Activated B cell treated with CpG ODN at 0.5 μM for 24 hours (primary cell): ENCODE measurements at regions not wholly inside any gene's neighbourhood (a gene's known extent, or its start where the extent isn't known, plus 50 kb on each side); places are given as distances from the start of the nearest gene placed in this dataset.

Experiments used
- ATAC-seq: fragments of 200-7000 bp; cut with Tn5 transposase; one replicate; pipeline ENCODE4 v1.10.0; 2021; ENCODE audit warnings: low read depth, mild to moderate bottlenecking, moderate library complexity
- CTCF ChIA-PET: fragments of 350-600 bp; sonication (Branson Sonifier 250); formaldehyde crosslinking; loops from one replicate; lab custom pipeline; 2021; ENCODE audit warnings: antibody characterized with exemption; lab: Charles Lee
- POLR2A ChIA-PET: fragments of 350-600 bp; sonication (Branson Sonifier 250); formaldehyde crosslinking; loops from one replicate; lab custom pipeline; 2021; ENCODE audit warnings: antibody characterized with exemption; lab: Charles Lee
- DNase-seq: peaks from one replicate; pipeline ENCODE4 v3.0.0; 2022
- H3K27ac Mint-ChIP-seq: one replicate; pipeline ENCODE4 v1.8.0; 2020; ENCODE audit warnings: mixed read lengths
- H3K27me3 Mint-ChIP-seq: one replicate; pipeline ENCODE4 v1.8.0; 2021; ENCODE audit warnings: mixed read lengths
- H3K36me3 Mint-ChIP-seq: one replicate; pipeline ENCODE4 v1.8.0; 2021; ENCODE audit warnings: low read depth, mixed read lengths
- H3K4me1 Mint-ChIP-seq: one replicate; pipeline ENCODE4 v1.8.0; 2021; ENCODE audit warnings: mixed read lengths
- H3K4me3 Mint-ChIP-seq: one replicate; pipeline ENCODE4 v1.8.0; 2020; ENCODE audit warnings: mild to moderate bottlenecking, mixed read lengths
- H3K9me3 Mint-ChIP-seq: one replicate; pipeline ENCODE4 v1.8.0; 2020; ENCODE audit warnings: mixed read lengths
- intact Hi-C: fragments of 100-400 bp; cut with micrococcal nuclease; formaldehyde crosslinking; loops from one replicate; pipeline ENCODE4 v1.15.1; 2024
- TF ChIP-seq, protein P1 (sequence below): fragments of 200-600 bp; IDR thresholded peaks from one replicate; pipeline ENCODE4 v1.8.0; 2022; ENCODE audit warnings: antibody characterized with exemption, mild to moderate bottlenecking

DNA sequence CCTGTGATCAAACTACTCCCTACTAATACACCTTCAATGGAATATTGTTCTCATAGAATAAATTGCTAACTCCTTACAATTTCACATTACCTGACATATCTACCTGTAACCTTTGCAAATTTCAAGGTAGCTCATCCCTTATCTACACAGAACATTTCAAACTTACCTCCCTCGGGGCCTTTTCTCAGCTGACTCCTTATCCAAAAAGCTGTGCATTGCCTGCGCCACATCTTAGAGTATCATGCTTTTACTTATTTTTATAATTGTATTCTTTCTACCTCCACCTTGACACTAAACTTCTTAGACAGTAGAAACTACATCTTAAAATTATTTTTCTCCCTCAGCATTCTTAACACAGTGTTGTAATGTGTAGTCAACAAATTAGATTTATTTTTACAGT is 198.5 kb downstream of the FBXO8 start:
- Mint-ChIP-seq H3K36me3 (no peaks in the 10 kb centered on the region), H3K4me1 (no peaks in the 10 kb centered on the region), H3K4me3 (no peak overlapping the region), H3K27ac (no peak overlapping the region), H3K27me3 (no peaks in the 10 kb centered on the region), H3K9me3 (no peaks in the 10 kb centered on the region)
- intact Hi-C loops = no loop called here
- DNase-seq = no peak
- ATAC-seq = no peak
- CTCF ChIA-PET = no interaction called here
- TF ChIP-seq, protein P1, sequence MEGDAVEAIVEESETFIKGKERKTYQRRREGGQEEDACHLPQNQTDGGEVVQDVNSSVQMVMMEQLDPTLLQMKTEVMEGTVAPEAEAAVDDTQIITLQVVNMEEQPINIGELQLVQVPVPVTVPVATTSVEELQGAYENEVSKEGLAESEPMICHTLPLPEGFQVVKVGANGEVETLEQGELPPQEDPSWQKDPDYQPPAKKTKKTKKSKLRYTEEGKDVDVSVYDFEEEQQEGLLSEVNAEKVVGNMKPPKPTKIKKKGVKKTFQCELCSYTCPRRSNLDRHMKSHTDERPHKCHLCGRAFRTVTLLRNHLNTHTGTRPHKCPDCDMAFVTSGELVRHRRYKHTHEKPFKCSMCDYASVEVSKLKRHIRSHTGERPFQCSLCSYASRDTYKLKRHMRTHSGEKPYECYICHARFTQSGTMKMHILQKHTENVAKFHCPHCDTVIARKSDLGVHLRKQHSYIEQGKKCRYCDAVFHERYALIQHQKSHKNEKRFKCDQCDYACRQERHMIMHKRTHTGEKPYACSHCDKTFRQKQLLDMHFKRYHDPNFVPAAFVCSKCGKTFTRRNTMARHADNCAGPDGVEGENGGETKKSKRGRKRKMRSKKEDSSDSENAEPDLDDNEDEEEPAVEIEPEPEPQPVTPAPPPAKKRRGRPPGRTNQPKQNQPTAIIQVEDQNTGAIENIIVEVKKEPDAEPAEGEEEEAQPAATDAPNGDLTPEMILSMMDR = no peak
- POLR2A ChIA-PET = no interaction called here

DNA sequence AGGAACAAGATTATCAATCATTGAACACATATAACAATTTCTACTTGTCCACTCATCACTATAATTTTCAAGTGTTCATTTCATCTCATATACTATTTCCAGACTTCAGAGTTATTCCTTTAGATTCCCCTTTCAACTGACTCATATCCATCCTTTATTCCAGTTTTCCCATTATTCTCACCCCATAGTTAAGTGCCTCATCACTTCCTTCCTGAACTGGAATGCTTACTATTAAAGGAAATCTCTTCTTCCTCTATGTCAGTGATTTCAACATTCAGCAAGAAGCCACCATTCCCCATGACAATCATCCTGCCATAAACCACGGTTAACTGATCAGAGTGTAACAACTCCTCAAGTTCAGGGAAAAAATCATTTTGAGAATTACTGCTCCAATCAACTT is 198.9 kb downstream of the FBXO8 start:
- TF ChIP-seq, protein P1 = no peak
- intact Hi-C loops = no loop called here
- Mint-ChIP-seq H3K9me3 (no peaks in the 10 kb centered on the region), H3K27ac (no peak overlapping the region), H3K4me3 (no peak overlapping the region), H3K4me1 (no peaks in the 10 kb centered on the region), H3K36me3 (no peaks in the 10 kb centered on the region), H3K27me3 (no peaks in the 10 kb centered on the region)
- ChIA-PET POLR2A (no interaction called here), CTCF (no interaction called here)
- ATAC-seq (no peak), DNase-seq (no peak)

DNA sequence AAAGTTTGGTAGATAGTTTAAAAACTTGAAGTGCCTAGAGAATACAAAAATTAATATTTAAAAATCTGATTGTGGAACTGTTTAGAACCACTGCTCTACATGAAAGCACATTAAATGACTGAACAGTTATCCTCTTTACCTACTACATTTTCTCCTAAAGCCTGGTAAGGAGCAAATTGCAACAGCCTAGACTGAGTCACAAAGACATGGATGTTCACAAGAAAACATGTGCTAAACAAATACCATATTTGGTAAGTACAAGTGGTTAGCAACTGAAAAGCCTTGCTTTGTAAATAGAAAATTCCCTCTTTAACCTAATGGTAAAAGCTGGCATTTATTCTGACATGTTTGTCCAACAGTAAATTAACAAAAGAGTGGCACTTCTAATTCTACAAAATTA is 203.1 kb downstream of the FBXO8 start:
- no peaks in the 10 kb centered on the region for H3K9me3 Mint-ChIP-seq
- intact Hi-C loops = no loop called here
- TF ChIP-seq, protein P1 = no peak
- DNase-seq (no peak), ATAC-seq (no peak)
- ChIA-PET POLR2A (no interaction called here), CTCF (no interaction called here)
- H3K27me3 Mint-ChIP-seq = no peaks in the 10 kb centered on the region
- H3K4me1 Mint-ChIP-seq = no peaks in the 10 kb centered on the region
- no peak overlapping the region for H3K4me3 Mint-ChIP-seq
- H3K36me3 Mint-ChIP-seq = no peaks in the 10 kb centered on the region
- no peak overlapping the region for H3K27ac Mint-ChIP-seq

DNA sequence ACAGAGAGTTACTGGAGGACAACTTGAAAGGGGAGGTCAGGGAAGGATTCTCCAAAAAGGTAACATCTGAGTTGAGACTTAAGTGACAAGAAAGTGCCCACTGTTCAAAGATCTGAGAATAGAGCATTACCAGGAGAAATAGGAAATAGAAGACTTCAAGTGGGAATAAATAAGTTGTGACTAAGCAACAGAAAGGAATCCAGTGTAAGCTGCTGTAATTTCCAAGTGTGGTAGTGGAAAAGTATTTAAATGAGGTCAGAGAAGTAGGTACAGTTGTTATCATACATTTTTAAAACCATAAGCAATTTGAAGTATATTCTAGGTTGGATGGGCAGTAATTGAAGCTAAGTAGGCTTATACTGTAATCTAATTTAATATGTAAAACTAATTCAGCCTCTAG is 211.9 kb downstream of the FBXO8 start:
- DNase-seq (no peak), ATAC-seq (no peak)
- Mint-ChIP-seq H3K27ac (no peak overlapping the region), H3K9me3 (no peaks in the 10 kb centered on the region), H3K27me3 (no peaks in the 10 kb centered on the region), H3K36me3 (no peaks in the 10 kb centered on the region), H3K4me3 (no peak overlapping the region), H3K4me1 (no peaks in the 10 kb centered on the region)
- ChIA-PET POLR2A (no interaction called here), CTCF (no interaction called here)
- TF ChIP-seq, protein P1 = no peak
- intact Hi-C loops = no loop called here

DNA sequence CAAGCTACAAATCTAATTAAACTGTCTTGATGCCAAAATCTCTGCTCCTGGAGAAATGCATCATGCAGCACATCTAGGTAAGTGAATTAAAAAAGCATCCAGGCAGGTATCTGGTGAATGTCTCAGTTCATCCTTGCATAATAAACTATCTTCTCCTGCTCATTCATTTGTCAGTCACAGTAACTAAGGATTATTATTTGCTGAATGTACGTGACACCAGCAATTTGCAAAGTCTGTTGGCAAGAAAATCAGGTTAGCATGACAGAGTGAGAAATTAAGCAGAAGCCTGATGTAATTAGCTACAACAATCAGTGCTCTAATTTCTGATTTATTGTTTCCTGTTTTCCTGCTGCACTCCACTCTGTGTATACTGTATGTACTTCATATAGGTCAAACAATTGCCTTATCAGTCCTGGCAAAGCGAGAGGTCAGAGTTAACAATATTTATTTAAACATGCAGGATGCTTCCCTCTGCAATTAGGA is 213.6 kb downstream of the FBXO8 start:
- intact Hi-C loops = no loop called here
- no peak for ATAC-seq
- TF ChIP-seq, protein P1 = no peak
- no peak overlapping the region for H3K27ac Mint-ChIP-seq
- POLR2A ChIA-PET = no interaction called here
- H3K36me3 Mint-ChIP-seq = no peaks in the 10 kb centered on the region
- H3K4me3 Mint-ChIP-seq = no peak overlapping the region
- DNase-seq = no peak
- no peaks in the 10 kb centered on the region for H3K27me3 Mint-ChIP-seq
- no peaks in the 10 kb centered on the region for H3K4me1 Mint-ChIP-seq
- CTCF ChIA-PET = no interaction called here
- H3K9me3 Mint-ChIP-seq = no peaks in the 10 kb centered on the region
